NB4 (cell line): ENCODE measurements at regions not wholly inside any gene's neighbourhood (a gene's known extent, or its start where the extent isn't known, plus 50 kb on each side); places are given as distances from the start of the nearest gene placed in this dataset.

Experiments used
- DNase-seq: peaks from one replicate; pipeline ENCODE4 v3.0.0; 2010; ENCODE audit warnings: low read depth
- H3K4me3 ChIP-seq: one replicate; pipeline ENCODE4 v1.5.1; 2011; ENCODE audit warnings: mild to moderate bottlenecking, low read depth, low read length, moderate library complexity
- MAX ChIP-seq: IDR thresholded peaks from 2 replicates; pipeline ENCODE4 v1.6.1; 2011; ENCODE audit warnings: low read depth, low read length
- MYC ChIP-seq: IDR thresholded peaks from 2 replicates; pipeline ENCODE4 v1.6.1; 2011; ENCODE audit warnings: low read depth, low read length
- POLR2A ChIP-seq: IDR thresholded peaks from 2 replicates; pipeline ENCODE4 v1.6.1; 2011; ENCODE audit warnings: mild to moderate bottlenecking; ENCODE audit not compliant: insufficient read length; ENCODE audit errors: extremely low read depth
- TF ChIP-seq, protein P1 (sequence below): IDR thresholded peaks from one replicate; pipeline ENCODE4 v1.5.1; 2012; ENCODE audit warnings: low read depth, low read length

GRCh38 chr4:156593464-156593863 is 378.1 kb downstream of the PDGFC start:
- DNase-seq = no peak
- H3K4me3 ChIP-seq = no peak overlapping the region
- TF ChIP-seq, protein P1, sequence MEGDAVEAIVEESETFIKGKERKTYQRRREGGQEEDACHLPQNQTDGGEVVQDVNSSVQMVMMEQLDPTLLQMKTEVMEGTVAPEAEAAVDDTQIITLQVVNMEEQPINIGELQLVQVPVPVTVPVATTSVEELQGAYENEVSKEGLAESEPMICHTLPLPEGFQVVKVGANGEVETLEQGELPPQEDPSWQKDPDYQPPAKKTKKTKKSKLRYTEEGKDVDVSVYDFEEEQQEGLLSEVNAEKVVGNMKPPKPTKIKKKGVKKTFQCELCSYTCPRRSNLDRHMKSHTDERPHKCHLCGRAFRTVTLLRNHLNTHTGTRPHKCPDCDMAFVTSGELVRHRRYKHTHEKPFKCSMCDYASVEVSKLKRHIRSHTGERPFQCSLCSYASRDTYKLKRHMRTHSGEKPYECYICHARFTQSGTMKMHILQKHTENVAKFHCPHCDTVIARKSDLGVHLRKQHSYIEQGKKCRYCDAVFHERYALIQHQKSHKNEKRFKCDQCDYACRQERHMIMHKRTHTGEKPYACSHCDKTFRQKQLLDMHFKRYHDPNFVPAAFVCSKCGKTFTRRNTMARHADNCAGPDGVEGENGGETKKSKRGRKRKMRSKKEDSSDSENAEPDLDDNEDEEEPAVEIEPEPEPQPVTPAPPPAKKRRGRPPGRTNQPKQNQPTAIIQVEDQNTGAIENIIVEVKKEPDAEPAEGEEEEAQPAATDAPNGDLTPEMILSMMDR = no peak
- TF ChIP-seq POLR2A = no peak
- no peak for TF ChIP-seq MYC
- TF ChIP-seq MAX = no peak

DNA sequence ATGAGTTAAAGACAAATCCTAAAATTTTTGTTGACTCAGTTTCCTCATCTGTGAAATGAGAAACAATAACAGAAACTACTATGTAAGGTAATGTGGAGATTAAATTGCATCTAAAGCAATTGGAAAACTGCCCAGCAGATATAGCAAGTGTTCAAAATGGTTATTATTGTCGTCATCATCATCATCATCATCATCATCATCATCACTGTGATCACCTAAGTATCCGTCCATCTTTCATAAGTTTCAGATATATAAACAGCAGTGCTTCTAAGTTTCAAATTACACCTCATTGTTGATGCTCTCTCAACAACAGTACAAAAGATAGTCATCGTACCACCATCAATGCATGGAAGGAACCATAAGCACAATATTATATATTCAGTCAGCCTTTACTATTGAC is 379.9 kb downstream of the PDGFC start:
- no peak for DNase-seq
- H3K4me3 ChIP-seq = no peak overlapping the region
- TF ChIP-seq MAX (no peak), MYC (no peak), POLR2A (no peak)
- TF ChIP-seq, protein P1 = no peak

- TF ChIP-seq POLR2A = no peak
- TF ChIP-seq, protein P1 = no peak
- TF ChIP-seq MAX = no peak
- no peak for TF ChIP-seq MYC
- H3K4me3 ChIP-seq = no peak overlapping the region
- DNase-seq = peak; percentile 2
These were observed 387.5 kb downstream of the PDGFC start for GRCh38 chr4:156584100-156584499.

DNA sequence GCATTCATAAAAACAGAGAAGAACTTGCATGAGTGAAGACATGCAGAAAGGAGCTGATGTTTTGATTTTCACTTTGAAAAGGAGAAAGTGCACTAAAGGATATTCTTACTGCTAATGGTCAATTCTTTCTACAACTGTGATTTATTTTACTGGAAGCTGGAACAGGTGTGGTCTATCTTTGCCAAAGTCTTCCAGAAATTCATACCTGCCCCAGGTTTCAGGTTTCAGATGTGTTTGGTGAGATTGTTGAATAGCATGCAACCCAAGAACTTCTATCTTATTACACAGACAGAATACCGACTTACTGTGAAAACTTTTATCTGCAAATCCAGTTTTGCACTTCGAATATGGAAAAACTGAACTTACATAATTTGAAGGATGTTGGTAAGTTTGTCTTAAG is 388.3 kb downstream of the PDGFC start:
- DNase-seq = no peak
- TF ChIP-seq, protein P1 = no peak
- no peak for TF ChIP-seq MYC
- no peak for TF ChIP-seq POLR2A
- no peak for TF ChIP-seq MAX
- no peak overlapping the region for H3K4me3 ChIP-seq

- TF ChIP-seq MYC = no peak
- TF ChIP-seq, protein P1 = no peak
- TF ChIP-seq MAX = no peak
- no peak for TF ChIP-seq POLR2A
- no peak overlapping the region for H3K4me3 ChIP-seq
- no peak for DNase-seq
These were observed 390.1 kb downstream of the PDGFC start for GRCh38 chr4:156581282-156582063.

GRCh38 chr4:156578713-156579112 is 392.9 kb downstream of the PDGFC start:
- TF ChIP-seq POLR2A = no peak
- TF ChIP-seq, protein P1 = no peak
- TF ChIP-seq MYC = no peak
- TF ChIP-seq MAX = no peak
- DNase-seq = no peak
- H3K4me3 ChIP-seq = no peak overlapping the region
